Activated CD4-positive, alpha-beta T cell treated with anti-CD3 and anti-CD28 coated beads, Interleukin-2, Interleukin-6, amounts not matched to agents 100 ng/mL and 50 ng/mL, durations not matched to agents 16 hours and 8 hours (primary cell): ENCODE measurements at regions not wholly inside any gene's neighbourhood (a gene's known extent, or its start where the extent isn't known, plus 50 kb on each side); places are given as distances from the start of the nearest gene placed in this dataset.

ENCODE experiments used
- DNase-seq: peaks from one replicate; pipeline ENCODE4 v3.0.0-alpha.2; 2020

DNA sequence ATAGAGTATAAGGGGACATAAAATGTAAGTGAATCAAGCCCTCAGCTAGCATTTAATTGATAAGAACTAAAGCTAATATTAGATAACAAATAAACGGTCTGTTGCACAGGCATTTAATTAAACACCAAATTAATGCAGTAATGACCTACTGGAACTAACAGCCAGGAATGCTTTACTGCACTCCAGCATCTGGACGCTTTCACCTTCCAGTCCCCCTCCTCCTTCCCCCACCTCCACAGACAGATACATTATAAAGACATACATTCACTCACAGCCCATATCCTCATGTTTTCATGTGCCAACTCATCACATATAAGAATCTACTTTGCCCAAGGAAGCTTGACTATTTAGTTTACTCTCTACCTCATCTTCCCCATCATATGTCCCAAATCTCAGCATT lies 337.4 kb upstream of the PIK3C3 start:
- DNase-seq = no peak

DNA sequence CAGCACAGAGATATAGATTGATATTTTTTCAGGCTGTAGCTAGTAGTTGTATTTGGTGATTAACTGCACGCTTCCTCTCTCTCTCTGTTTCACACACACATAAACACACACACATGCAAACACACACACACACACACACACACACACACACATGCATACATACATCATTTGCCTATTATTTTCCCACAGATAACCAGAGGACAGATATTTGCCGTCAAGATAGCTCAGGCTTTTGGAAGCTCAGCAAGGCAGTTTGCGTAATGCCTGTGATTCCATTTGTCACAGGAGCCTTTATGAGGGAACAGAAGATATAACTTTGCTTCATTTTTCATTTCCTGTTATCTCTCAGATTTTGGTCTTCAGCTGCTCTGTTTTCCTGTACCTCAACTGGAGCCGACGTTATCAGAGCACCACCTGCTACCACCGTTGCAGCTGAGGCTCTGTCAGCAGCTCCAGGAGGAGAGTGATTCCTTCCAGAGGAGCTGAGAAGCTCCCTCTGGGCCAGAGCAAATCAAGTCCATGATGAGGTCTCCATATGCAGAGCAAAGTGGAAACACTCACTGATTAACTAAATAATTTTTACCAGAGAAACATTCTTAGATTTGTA lies 341.9 kb upstream of the PIK3C3 start:
- DNase-seq = no peak

DNA sequence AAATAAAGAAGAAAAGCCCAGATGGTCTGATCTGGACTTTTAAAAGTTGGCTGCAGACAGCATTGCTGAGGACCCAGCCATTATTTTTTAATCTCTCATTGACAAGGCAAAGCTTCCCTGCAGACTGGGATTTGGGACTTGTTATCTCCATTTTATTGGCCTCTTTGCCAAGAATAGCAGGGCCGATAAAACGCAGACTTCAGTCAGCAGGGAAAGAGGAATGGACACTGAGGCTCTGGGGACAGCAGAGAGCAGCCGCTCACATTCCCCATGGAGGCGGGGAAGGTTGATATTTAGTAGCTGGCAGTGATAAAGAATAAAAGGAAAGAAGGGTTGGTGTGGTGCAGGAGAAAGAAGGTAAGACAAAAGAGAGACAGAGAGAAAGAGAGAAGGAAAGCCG lies 350.1 kb upstream of the PIK3C3 start:
- no peak for DNase-seq

DNA sequence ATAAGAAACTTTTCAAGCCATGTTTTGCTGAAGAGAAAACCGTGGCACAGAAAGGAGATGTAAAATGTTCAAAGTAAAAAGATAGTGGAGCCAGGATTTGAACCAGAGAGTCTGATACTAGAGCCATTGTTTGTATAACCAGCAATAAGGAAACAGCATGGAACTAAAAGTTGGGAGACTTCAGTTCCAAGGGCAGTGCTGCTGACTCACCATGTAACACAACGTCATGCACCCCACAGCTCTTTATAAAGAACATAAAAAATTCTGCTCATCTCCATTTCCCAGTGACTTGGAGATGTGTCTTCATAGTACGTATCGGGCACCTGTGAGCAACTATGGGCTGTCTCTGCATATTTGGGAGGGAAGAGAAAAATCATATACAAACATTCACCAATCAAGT lies 353.0 kb upstream of the PIK3C3 start:
- no peak for DNase-seq

DNA sequence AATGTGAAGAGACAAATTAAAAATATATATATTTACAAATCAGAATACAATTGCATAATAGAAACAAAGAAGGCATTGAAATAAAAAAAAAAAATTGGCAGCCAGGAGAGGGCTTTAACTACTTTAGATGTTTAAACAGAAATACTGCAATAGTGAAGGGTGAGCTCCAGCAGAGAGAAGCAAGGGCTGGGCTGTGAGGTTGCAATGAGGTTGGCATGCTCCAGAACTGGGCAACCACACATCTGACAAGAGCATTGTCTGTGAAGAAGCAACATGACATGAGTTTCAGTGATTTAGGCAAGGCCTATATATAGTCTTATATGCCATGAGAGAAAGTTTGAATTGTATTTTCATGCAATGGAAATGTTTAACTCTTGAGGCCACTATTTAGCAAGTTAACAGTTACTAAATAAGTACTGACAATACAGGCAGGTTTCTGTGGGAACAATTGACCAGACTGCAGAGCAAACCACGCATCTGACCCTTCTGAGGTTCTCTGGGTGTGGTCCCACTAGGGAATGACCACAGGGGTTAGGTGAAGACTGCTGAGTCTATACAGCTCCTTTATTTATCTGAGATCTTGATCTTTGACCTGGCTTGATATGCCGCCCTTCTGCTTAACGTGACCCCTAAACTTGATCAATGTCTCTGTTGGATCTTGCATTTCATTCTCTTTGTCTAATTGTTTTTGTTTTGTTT lies 354.2 kb upstream of the PIK3C3 start:
- no peak for DNase-seq

DNA sequence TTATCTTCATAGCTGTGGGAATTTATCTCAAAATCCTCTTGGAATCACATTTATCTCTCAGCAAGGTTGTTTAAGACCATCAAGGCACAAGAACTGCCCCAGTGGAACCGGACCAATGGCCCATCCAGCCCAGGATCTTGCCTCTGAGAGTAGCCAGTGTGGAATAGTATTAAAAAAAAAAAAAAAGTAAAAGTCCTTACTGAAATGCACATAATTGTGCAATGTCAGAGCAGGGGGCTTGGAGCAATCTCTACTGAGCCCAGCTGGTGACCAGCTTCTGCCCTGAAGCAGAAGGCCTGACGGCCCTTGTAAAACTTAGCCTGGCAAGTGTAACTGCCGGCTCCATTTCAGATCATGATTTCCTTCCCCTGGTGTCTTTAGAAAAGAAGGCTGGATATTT lies 355.6 kb upstream of the PIK3C3 start:
- DNase-seq = no peak

DNA sequence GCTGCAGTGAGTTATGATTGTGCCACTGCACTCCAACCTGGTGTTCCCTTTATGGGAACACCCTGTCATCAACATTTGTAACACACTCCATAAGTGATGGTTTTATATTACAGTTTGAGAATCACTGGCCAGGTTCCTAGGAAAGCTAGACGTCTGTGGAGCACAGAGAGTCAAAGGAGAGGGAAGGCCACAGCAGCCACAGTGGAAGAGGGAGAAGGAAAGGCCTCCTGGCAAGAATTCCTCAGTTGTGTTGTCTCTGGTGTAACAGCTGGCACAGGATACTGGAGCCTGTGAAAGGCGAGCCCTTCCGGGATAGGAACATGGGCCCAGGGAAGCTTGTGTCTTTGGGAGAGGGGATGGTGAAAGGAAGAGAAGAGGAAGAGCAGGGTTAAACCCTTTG lies 360.5 kb upstream of the PIK3C3 start:
- no peak for DNase-seq

DNA sequence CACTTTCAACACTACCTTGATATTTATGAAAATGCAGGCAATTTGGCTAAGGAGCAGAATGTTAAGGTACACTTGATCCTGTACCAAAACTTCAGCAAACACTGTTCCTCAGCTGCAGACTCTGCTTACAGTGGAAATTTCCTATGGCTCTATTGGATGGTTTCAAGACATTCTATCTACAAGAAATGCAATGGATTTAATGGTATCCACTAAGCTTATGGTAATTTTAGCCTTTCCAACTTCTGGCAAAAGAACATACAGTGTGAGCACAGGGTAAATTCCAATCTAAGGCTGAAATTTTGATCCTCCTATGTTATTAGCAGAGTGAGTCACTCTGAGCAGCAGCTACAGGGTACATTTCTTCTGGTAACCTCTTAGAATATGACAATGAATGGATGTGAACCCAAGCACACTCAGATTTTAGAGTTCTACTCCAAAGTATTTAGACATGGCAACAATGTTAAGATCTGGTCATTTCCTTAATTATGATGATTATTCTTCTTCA lies 361.8 kb upstream of the PIK3C3 start:
- DNase-seq = no peak

DNA sequence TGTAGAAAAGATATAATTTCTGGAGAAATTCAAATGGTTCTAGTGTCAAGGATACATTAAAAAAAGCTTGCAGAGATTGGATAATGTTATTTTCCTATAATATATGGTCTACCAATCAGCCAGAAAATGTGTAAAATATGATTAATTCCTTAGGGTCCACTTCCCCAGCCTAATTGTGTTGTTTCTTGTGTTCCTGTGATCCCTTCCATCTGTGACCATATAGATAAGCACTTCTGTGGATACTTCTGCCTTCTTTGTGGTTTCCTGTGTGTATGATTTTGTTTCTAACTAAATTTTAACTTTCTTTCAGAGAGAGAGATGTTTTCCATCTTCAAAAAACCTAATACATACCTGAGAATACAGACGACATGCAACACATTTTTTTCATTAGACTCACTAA lies 367.1 kb upstream of the PIK3C3 start:
- DNase-seq = no peak

DNA sequence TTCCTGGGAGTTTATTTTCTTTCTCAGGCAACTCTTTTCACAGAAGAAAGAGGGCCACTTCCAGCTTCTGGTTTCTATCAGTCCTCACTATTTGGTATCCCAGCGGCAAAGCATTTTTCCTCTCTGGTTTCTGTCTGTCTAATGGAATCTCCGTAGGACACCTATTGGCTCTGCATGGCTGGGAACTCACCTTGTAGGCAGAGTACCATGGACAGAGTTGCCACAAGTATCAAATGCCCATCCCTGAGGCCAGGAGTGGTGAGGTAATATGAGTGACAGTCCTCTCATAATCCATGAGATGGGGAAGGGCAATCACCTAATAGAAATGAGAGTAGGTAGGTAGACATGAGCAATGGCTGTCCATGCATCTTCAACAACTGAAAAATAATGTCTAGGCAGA lies 369.5 kb upstream of the PIK3C3 start:
- no peak for DNase-seq

DNA sequence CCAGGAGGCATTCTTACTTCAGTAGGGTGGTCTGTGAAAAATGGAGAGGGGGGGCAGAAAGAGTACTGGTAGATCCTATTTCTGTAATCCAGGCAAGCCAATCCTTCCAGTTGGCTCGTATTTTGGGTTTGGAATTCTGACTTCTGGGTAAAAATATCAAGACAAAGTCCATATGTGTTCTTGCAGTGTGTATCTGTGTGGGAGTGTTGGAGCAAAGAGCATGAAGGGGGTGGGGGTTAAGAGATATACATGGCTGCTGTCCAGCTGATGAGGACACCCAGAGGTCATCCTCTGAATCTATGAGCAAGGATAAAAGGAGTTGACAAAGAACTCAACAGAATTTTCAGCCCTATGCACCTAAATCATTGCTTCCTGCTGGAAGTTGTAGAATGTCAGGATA lies 375.8 kb upstream of the PIK3C3 start:
- DNase-seq = no peak

DNA sequence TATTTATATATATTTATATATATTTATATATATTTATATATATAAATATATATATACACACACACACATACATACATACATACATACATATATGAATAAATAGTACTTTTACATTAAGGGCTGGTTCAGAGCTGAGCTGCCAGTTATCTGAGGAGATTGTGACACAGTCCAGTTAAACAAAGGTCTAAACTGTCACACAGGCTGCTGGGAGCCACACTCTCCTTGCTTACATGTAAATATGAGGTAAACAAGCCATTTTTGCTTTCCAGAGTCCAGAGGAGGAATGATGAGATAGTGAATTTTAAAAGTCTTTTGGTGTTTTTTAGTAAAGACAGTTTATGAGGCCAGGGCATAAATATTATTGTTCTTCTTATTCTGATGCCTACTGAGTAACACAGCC lies 377.5 kb upstream of the PIK3C3 start:
- DNase-seq = no peak

DNA sequence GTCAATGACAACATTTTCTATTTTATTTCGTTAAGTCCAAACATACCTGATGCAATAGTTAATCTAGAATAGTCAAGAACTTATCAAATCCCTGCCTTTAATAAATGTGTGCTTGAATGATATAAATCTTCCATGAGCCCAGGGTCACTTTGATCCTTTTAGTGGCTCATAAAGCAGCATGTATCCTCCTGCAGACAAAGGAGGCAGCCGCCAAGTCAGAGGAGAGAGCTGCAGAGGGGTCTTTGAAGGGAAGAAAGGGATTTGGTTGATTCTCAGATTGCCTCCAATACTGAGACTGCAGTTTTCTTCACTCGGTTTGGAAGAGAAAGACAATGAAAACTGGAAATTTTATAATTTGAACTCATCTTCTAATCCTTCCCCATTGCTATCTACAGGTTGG lies 378.4 kb upstream of the PIK3C3 start:
- DNase-seq = no peak

DNA sequence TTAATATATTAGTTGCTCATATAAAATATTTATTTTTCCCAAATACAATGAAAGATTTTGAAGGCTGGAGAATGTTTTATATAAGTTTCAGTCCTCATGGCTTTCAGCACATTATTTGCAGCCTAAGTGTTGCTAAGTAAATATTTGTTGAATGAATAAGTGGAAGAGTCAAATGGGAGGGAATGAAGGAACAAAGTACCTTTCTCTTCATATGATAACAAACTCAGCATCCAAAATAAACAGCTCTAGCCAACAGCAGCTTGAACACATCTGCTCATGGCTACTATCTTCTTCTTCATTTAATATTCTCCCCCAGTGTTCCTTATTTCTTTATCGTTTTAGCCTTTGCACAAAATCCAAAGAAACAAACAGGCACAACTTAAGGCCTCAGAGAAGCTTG lies 385.2 kb upstream of the PIK3C3 start:
- no peak for DNase-seq

DNA sequence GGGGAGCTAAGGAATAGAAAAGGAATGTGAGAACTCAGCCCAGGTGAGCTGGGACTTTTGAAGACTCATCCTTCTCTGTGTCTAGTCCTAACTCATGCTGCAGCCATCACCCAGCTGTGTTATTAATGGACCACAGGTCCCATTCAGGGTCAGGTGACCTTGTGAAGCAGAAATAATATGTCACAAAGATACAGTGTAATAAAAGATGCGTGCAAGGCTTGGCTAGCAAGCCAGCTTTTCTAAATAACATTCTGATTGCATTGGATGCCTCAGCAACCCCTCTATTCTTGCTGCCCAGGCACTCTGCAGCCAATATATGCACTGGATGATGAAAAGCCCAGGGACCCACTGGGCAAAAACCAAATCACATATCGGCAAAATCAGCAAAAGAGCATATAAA lies 393.1 kb upstream of the PIK3C3 start:
- DNase-seq = no peak

DNA sequence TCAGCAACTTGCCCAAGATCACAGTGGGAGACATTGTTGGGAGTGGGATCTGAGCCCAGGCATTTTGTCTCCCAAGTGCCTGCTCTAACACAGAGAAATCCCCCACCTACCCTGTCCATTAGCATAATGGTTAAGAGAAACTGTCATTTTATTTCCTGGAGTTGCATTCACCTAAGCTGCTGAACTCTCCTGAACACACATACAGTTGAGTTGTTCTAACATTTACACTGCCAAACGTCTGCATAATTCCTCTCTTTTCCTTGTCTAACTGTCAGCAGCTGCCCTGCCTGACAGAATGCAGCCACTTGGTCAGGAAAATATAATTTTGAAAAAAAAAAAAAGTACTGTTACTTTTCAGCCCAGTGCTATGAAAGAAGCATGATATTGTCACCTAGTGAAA lies 396.3 kb upstream of the PIK3C3 start:
- DNase-seq = no peak

DNA sequence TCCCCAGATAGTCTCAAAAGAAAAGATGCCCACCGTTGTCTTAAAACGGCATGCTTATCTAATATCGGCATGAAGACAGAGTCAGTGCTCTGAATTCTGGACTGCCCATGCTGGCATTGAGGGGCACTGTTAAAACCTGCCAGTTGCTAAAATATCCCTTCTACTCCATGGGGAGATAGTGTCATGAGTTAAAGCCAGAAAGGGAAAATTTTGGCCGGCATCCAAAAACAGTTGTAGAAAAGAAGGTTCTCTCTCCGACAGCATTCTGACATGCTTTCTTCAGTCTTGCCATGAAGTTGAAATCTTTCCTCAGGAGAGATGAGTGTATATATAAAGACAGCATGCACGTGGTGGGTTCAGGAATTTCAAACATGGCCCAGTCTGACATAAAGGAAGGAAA lies 401.3 kb upstream of the PIK3C3 start:
- DNase-seq = no peak

DNA sequence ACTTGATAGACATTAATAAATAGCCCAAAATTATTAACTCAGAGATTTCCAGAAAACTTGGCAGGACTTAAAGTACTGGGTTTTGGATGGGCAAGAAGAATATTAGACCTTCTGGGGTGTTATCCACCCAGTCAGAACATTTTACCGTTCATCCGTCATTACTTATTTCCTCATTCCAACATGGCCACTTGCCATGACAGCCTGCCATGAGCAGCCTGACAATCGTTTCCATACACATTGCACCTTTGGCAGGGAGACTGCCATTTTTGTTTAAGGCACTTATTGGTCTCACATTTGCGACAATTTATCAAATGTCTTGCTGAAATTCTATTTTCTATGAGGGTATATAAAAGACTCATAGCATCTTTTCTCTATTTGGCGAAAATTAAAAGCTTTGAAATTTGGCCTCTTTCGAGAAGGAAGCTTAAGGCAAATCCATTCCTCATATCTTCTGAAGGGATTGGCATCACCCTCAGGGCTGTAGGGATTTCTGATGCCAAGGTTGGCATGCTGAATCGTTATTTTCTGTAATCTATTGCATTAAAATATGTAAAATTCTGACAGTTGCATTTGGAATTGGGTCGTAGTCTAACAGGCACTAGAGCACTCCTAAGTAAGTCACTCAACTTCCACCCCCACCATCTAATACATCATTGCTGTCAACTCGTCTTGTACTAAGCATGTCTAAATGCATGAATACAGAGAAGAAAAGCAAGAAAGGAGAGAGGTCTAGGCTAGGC lies 406.3 kb upstream of the PIK3C3 start:
- no peak for DNase-seq

DNA sequence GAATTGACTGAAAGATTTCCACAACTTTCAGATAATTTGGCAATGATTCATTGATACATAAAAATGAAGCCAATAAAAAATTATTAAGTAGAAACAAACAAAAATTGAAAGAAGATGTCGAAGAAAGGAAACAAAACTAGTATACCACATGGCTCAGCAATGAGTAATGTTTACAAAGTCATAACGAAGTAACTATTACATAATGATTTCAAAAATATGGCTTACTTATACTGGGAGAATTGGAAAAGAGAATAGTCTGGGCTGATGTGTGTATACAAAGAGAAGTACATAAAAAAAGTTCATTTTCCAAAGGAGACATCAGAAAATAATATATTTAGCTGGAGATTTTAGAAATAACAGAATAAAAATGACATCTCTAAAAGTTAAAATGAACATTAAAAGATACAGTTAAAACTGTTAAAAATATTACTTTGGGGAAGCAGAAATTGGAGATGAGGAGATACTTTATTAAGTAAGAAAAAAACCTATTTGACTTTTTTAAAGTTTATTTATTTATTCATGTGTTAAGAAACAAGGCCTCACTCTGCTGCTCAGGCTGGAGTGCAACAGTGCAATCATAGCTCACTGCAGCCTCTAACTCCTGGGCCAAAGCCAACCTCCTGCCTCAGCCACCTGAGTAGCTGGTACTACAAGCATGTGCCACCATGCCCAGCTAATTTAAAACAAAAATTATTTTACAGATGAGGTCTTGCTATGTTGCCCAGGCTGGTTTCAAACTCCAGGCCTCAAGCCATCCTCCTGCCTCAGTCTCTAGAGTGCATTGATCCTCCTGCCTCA lies 409.7 kb upstream of the PIK3C3 start:
- DNase-seq = no peak

DNA sequence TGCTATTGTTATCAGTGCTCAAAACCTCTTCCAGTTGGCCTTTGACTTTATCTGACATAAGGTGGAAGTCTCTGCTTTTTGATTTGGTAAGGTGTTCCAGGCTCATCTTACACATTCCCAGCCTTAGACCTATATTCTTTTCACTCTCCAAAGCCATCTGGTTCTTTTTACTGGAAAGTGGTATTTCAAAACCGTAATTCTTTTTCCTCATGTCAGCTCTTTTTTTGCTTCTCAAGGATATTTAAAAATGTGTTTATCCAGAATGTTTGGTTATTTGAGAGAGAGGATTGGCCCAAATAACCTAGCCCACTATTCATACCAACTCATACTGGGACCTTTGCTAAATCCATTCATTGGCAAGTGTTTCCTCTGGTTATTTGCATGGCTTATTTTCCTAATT lies 411.2 kb upstream of the PIK3C3 start:
- DNase-seq = no peak

DNA sequence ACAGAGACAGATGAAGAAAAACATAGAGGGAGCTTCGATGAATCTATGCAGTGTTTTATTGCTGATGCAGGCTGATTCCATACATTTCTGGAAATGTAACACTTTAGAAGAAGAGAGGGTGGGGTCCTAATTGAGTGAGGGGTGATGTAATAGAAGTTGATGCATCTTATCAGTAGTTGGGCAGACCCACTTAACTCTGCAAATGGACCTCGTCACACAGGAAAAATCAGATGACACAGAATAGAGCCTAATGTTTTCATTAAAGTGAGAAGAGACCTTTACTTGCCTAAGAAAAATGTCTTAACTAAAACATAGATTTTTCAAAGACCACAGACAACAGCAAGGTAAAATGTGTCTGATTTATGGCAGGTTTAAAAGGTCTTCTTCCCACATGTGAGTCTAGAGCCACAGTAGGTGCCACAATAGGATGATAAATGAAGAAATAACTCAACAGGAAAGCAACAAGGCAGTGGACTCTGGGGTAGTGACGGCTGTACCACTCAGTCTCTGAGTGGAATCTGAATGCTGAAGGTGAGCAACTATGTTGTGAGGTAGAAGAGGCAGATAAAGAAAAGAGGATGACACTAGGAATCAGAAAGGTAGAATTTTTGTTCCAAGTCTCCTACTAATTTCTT lies 414.7 kb upstream of the PIK3C3 start:
- no peak for DNase-seq

DNA sequence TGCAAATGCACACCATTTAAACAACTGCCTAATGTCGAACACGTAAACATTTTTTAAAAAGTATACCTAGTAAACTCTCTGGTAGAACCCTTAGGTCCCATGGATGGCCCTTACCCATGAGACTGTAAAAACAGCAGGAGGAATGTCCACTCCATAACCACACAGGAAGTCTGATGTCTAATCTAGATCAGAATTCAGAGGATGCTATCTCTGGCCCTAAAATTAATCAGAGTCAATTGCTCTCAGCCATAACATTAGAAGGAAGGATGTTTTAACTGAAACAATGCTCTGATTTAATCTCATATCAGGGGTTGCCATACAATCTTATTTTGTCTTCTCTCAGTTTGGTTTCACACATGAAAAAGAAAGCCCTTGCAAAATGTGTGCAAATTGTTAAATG lies 416.3 kb upstream of the PIK3C3 start:
- DNase-seq = no peak

DNA sequence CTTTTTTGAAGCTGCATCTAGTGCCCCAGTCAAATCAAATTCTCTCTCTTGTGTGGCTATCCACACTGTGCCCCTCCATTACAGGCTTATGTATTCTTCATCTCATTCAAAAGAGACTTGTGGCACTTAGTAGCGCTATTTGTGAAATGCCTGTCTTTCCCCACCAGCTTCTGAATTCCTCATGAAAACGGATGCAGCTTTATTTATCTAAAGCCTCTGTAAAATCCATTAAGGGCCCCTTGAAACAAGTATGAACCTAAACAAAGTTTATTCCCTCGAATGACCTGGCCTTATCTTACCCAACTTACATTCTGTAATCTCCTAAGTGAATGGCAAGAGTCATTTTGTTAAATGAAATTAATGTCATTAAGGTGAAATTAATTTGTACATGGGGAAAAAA lies 417.4 kb upstream of the PIK3C3 start:
- DNase-seq = no peak
